SK-N-SH treated with all-trans-retinoic acid at 6 μM for 48 hours (cell line): ENCODE measurements at regions not wholly inside any gene's neighbourhood (a gene's known extent, or its start where the extent isn't known, plus 50 kb on each side); places are given as distances from the start of the nearest gene placed in this dataset.

Experiments used
- ARNTL ChIP-seq: fragments of 450-650 bp; formaldehyde crosslinking; IDR thresholded peaks from 2 replicates; pipeline ENCODE4 v1.5.0; 2020; ENCODE audit warnings: low read depth, mild to moderate bottlenecking, moderate library complexity, borderline replicate concordance
- ESRRG ChIP-seq: fragments of 250-450 bp; sonication (Bioruptor Pico); IDR thresholded peaks from 2 replicates; pipeline ENCODE4 v1.6.1; 2021; ENCODE audit warnings: mild to moderate bottlenecking
- OSR1 ChIP-seq: fragments of 250-450 bp; sonication (Bioruptor Pico); IDR thresholded peaks from 2 replicates; pipeline ENCODE4 v1.8.0; 2022; ENCODE audit warnings: moderate library complexity, mild to moderate bottlenecking, inconsistent platforms
- PATZ1 ChIP-seq: fragments of 250-450 bp; sonication (Bioruptor Pico); IDR thresholded peaks from 2 replicates; pipeline ENCODE4 v1.8.0; 2020; ENCODE audit warnings: mild to moderate bottlenecking, moderate library complexity, borderline replicate concordance
- PPARA ChIP-seq: fragments of 250-450 bp; sonication (Bioruptor Pico); IDR thresholded peaks from 2 replicates; pipeline ENCODE4 v1.5.0; 2020; ENCODE audit warnings: mild to moderate bottlenecking, borderline replicate concordance
- TOX ChIP-seq: fragments of 250-450 bp; sonication (Bioruptor Pico); IDR thresholded peaks from 2 replicates; pipeline ENCODE4 v1.8.0; 2021; ENCODE audit warnings: mild to moderate bottlenecking, moderate library complexity, borderline replicate concordance
- ZC3H10 ChIP-seq: fragments of 250-450 bp; sonication (Bioruptor Pico); IDR thresholded peaks from 2 replicates; pipeline ENCODE4 v1.5.1; 2021; ENCODE audit warnings: mild to moderate bottlenecking, moderate library complexity
- ZFP3 ChIP-seq: fragments of 250-450 bp; sonication (Bioruptor Pico); IDR thresholded peaks from 2 replicates; pipeline ENCODE4 v1.5.0; 2020; ENCODE audit warnings: mild to moderate bottlenecking, moderate library complexity
- ZFP30 ChIP-seq: fragments of 450-650 bp; formaldehyde crosslinking; IDR thresholded peaks from 2 replicates; pipeline ENCODE4 v1.5.0; 2022; ENCODE audit warnings: mild to moderate bottlenecking, moderate library complexity
- ZNF565 ChIP-seq: fragments of 450-650 bp; formaldehyde crosslinking; conservative IDR thresholded peaks from 2 replicates; pipeline ENCODE4 v1.5.0; 2020; ENCODE audit warnings: low read depth, mild to moderate bottlenecking, moderate library complexity

GRCh38 chr7:46071601-46072000 lies 150.5 kb upstream of the IGFBP3 start:
- TF ChIP-seq ZNF565 (CRISPR knock-in tag) (no peak), ZFP30 (CRISPR knock-in tag) (no peak), TOX (no peak), ARNTL (CRISPR knock-in tag) (no peak), ZFP3 (no peak), ESRRG (CRISPR knock-in tag) (no peak), PPARA (CRISPR knock-in tag) (no peak), PATZ1 (CRISPR knock-in tag) (no peak), ZC3H10 (CRISPR knock-in tag) (no peak), OSR1 (no peak)
